ENCODE measurements at regions not wholly inside any gene's neighbourhood (a gene's known extent, or its start where the extent isn't known, plus 50 kb on each side); places are given as distances from the start of the nearest gene placed in this dataset.
"Not testable (repeated sequence)": the region's sequence is repeated elsewhere in the genome, so short reads cannot be mapped to it uniquely, and the experiment has no call there.

GRCh38 chr4:106795326-106795725, 240.8 kb downstream of the DKK2 start:
- no peak overlapping the region for H3K27ac Mint-ChIP-seq
- DNase-seq (ENCODE audit: extremely low spot score, unreplicated experiment): no peak
- peaks cover 5% of the 10 kb centered on the region for H3K9me3 Mint-ChIP-seq
- H3K4me1 Mint-ChIP-seq (ENCODE audit: unreplicated experiment): no peaks in the 10 kb centered on the region
- H3K36me3 Mint-ChIP-seq: no peaks in the 10 kb centered on the region
- H3K27me3 Mint-ChIP-seq: no peaks in the 10 kb centered on the region
- no peak overlapping the region for H3K4me3 Mint-ChIP-seq
- no peak for TF ChIP-seq CTCF (conservative IDR thresholded peaks at IDR 0.05)

- no peak for DNase-seq (ENCODE audit: extremely low spot score, unreplicated experiment)
- Mint-ChIP-seq H3K4me1 (ENCODE audit: unreplicated experiment) (no peaks in the 10 kb centered on the region), H3K9me3 (peaks cover 5% of the 10 kb centered on the region), H3K27ac (no peak overlapping the region), H3K36me3 (no peaks in the 10 kb centered on the region), H3K4me3 (no peak overlapping the region), H3K27me3 (no peaks in the 10 kb centered on the region)
- TF ChIP-seq CTCF (conservative IDR thresholded peaks at IDR 0.05): no peak
These were observed 242.2 kb downstream of the DKK2 start for GRCh38 chr4:106793933-106794332.

- no peak for DNase-seq (ENCODE audit: extremely low spot score, unreplicated experiment)
- H3K36me3 Mint-ChIP-seq: no peaks in the 10 kb centered on the region
- H3K27ac Mint-ChIP-seq: no peak overlapping the region
- H3K9me3 Mint-ChIP-seq: no peaks in the 10 kb centered on the region
- no peaks in the 10 kb centered on the region for H3K4me1 Mint-ChIP-seq (ENCODE audit: unreplicated experiment)
- no peak for TF ChIP-seq CTCF (conservative IDR thresholded peaks at IDR 0.05)
- no peak overlapping the region for H3K4me3 Mint-ChIP-seq
- H3K27me3 Mint-ChIP-seq: no peaks in the 10 kb centered on the region
These were observed 260.5 kb downstream of the DKK2 start for GRCh38 chr4:106775636-106776035.

GRCh38 chr4:106774055-106774454, 262.1 kb downstream of the DKK2 start:
- not testable (repeated sequence) for H3K27ac Mint-ChIP-seq; DNase-seq (ENCODE audit: extremely low spot score, unreplicated experiment); H3K27me3 Mint-ChIP-seq; H3K4me1 Mint-ChIP-seq (ENCODE audit: unreplicated experiment); H3K4me3 Mint-ChIP-seq; H3K36me3 Mint-ChIP-seq; H3K9me3 Mint-ChIP-seq

- DNase-seq (ENCODE audit: extremely low spot score, unreplicated experiment): no peak
- H3K36me3 Mint-ChIP-seq: no peaks in the 10 kb centered on the region
- H3K9me3 Mint-ChIP-seq: no peaks in the 10 kb centered on the region
- no peaks in the 10 kb centered on the region for H3K4me1 Mint-ChIP-seq (ENCODE audit: unreplicated experiment)
- no peak overlapping the region for H3K4me3 Mint-ChIP-seq
- no peak for TF ChIP-seq CTCF (conservative IDR thresholded peaks at IDR 0.05)
- no peak overlapping the region for H3K27ac Mint-ChIP-seq
- H3K27me3 Mint-ChIP-seq: no peaks in the 10 kb centered on the region
These were observed 262.8 kb downstream of the DKK2 start for GRCh38 chr4:106773076-106773905.

- no peak overlapping the region for H3K4me3 Mint-ChIP-seq
- H3K4me1 Mint-ChIP-seq (ENCODE audit: unreplicated experiment): no peaks in the 10 kb centered on the region
- H3K27ac Mint-ChIP-seq: no peak overlapping the region
- no peaks in the 10 kb centered on the region for H3K9me3 Mint-ChIP-seq
- no peak for TF ChIP-seq CTCF (conservative IDR thresholded peaks at IDR 0.05)
- no peaks in the 10 kb centered on the region for H3K36me3 Mint-ChIP-seq
- no peaks in the 10 kb centered on the region for H3K27me3 Mint-ChIP-seq
- DNase-seq (ENCODE audit: extremely low spot score, unreplicated experiment): no peak
These were observed 268.1 kb downstream of the DKK2 start for GRCh38 chr4:106767991-106768390.

All from type B pancreatic cell (in vitro differentiated cells).